MM.1S (cell line): ENCODE measurements at regions not wholly inside any gene's neighbourhood (a gene's known extent, or its start where the extent isn't known, plus 50 kb on each side); places are given as distances from the start of the nearest gene placed in this dataset.

Experiments used
- DNase-seq: peaks from one replicate; pipeline ENCODE4 v3.0.0-alpha.2; 2015
- H2AFZ ChIP-seq: fragments of 300-600 bp; sonication (generic); 2 replicates; pipeline ENCODE4 v1.6.0; 2016; ENCODE audit warnings: antibody characterized with exemption, low read length
- H3F3A ChIP-seq: fragments of 300-600 bp; sonication (generic); 2 replicates; pipeline ENCODE4 v1.6.1; 2016; ENCODE audit warnings: mild to moderate bottlenecking, antibody characterized with exemption, low read length, moderate library complexity, mixed read lengths; ENCODE audit not compliant: insufficient read depth
- H3K27ac ChIP-seq: fragments of 300-600 bp; sonication (generic); 2 replicates; pipeline ENCODE4 v1.5.1; 2016; ENCODE audit warnings: mild to moderate bottlenecking, low read length
- H3K27me3 ChIP-seq: fragments of 300-600 bp; sonication (generic); replicated peaks from 2 replicates; pipeline ENCODE4 v1.6.0; 2016; ENCODE audit warnings: low read length; ENCODE audit not compliant: insufficient read depth
- H3K36me3 ChIP-seq: fragments of 300-600 bp; sonication (generic); replicated peaks from 2 replicates; pipeline ENCODE4 v1.6.1; 2016; ENCODE audit warnings: mild to moderate bottlenecking, low read length, mixed read lengths; ENCODE audit not compliant: insufficient read depth
- H3K4me1 ChIP-seq: fragments of 300-600 bp; sonication (generic); 2 replicates; pipeline ENCODE4 v1.6.1; 2016; ENCODE audit warnings: low read length, mixed read lengths
- H3K4me2 ChIP-seq: fragments of 300-600 bp; sonication (generic); 2 replicates; pipeline ENCODE4 v1.6.0; 2016; ENCODE audit warnings: low read depth, low read length
- H3K4me3 ChIP-seq: fragments of 300-600 bp; sonication (generic); 2 replicates; pipeline ENCODE4 v1.5.1; 2016; ENCODE audit warnings: low read length, mixed read lengths
- H3K79me2 ChIP-seq: fragments of 300-600 bp; sonication (generic); 2 replicates; pipeline ENCODE4 v1.6.1; 2016; ENCODE audit warnings: mixed run types, low read length, mixed read lengths
- H3K9ac ChIP-seq: fragments of 300-600 bp; sonication (generic); 2 replicates; pipeline ENCODE4 v1.6.1; 2016; ENCODE audit warnings: low read length, mixed read lengths
- H3K9me2 ChIP-seq: fragments of 300-600 bp; sonication (generic); replicated peaks from 2 replicates; pipeline ENCODE4 v1.6.1; 2016; ENCODE audit warnings: mild to moderate bottlenecking, low read length, mixed read lengths; ENCODE audit not compliant: insufficient read depth
- H3K9me3 ChIP-seq: fragments of 300-600 bp; sonication (generic); replicated peaks from 2 replicates; pipeline ENCODE4 v1.6.1; 2016; ENCODE audit warnings: mild to moderate bottlenecking, low read length, mixed read lengths; ENCODE audit not compliant: insufficient read depth
- H4K20me1 ChIP-seq: fragments of 300-600 bp; sonication (generic); 2 replicates; pipeline ENCODE4 v1.6.1; 2016; ENCODE audit warnings: mild to moderate bottlenecking, low read length, moderate library complexity, mixed read lengths; ENCODE audit not compliant: insufficient read depth
- CTCF ChIP-seq: fragments of 300-600 bp; sonication (generic); IDR thresholded peaks from 2 replicates; pipeline ENCODE4 v1.5.1; 2016; ENCODE audit warnings: antibody characterized with exemption, low read length, mixed read lengths
- EZH2 ChIP-seq: fragments of 300-600 bp; sonication (generic); optimal IDR thresholded peaks from 2 replicates; pipeline ENCODE3; 2017; ENCODE audit warnings: low read depth, mild to moderate bottlenecking, antibody characterized with exemption, low read length, mixed read lengths
- EZH2phosphoT487 ChIP-seq: fragments of 300-600 bp; sonication (generic); IDR thresholded peaks from 2 replicates; pipeline ENCODE4 v1.6.1; 2018; ENCODE audit warnings: antibody characterized with exemption, low read length

- peaks cover 86% of the 10 kb centered on the region for H3K27me3 ChIP-seq
- H3K9me3 ChIP-seq, result no peaks in the 10 kb centered on the region
- TF ChIP-seq EZH2 (no peak), EZH2phosphoT487 (no peak)
- H3K36me3 ChIP-seq, result no peaks in the 10 kb centered on the region
- no peak overlapping the region for H3K9ac ChIP-seq
- no peaks in the 10 kb centered on the region for H3K79me2 ChIP-seq
- H2AFZ ChIP-seq, result no peak overlapping the region
- no peak for DNase-seq
- no peaks in the 10 kb centered on the region for H3K4me1 ChIP-seq
- H3K27ac ChIP-seq, result no peak overlapping the region
- no peak overlapping the region for H3K4me2 ChIP-seq
- H3K4me3 ChIP-seq, result no peak overlapping the region
- no peaks in the 10 kb centered on the region for H3K9me2 ChIP-seq
- H4K20me1 ChIP-seq, result no peaks in the 10 kb centered on the region
- no peaks in the 10 kb centered on the region for H3F3A ChIP-seq
Observed at GRCh38 chr1:17909634-17910033, 154.5 kb downstream of the ACTL8 start.

GRCh38 chr1:17911791-17912190 is 156.7 kb downstream of the ACTL8 start:
- H3K27me3 ChIP-seq, result peaks cover 96% of the 10 kb centered on the region
- no peak overlapping the region for H3K4me3 ChIP-seq
- H3K9me3 ChIP-seq, result no peaks in the 10 kb centered on the region
- no peaks in the 10 kb centered on the region for H3K9me2 ChIP-seq
- H3K4me2 ChIP-seq, result no peak overlapping the region
- no peak for TF ChIP-seq EZH2phosphoT487
- no peak for TF ChIP-seq EZH2
- H3K9ac ChIP-seq, result no peak overlapping the region
- no peak for DNase-seq
- H3K36me3 ChIP-seq, result no peaks in the 10 kb centered on the region
- H3K79me2 ChIP-seq, result no peaks in the 10 kb centered on the region
- no peak overlapping the region for H2AFZ ChIP-seq
- H3K27ac ChIP-seq, result no peak overlapping the region
- no peaks in the 10 kb centered on the region for H3F3A ChIP-seq
- no peaks in the 10 kb centered on the region for H4K20me1 ChIP-seq
- no peaks in the 10 kb centered on the region for H3K4me1 ChIP-seq

GRCh38 chr1:17912491-17912890 is 157.4 kb downstream of the ACTL8 start:
- Histone ChIP-seq H4K20me1 (no peaks in the 10 kb centered on the region), H3K27ac (no peak overlapping the region), H3K4me1 (no peaks in the 10 kb centered on the region), H3K27me3 (peaks cover 94% of the 10 kb centered on the region), H3K9ac (no peak overlapping the region), H3K9me3 (no peaks in the 10 kb centered on the region), H3K79me2 (no peaks in the 10 kb centered on the region), H2AFZ (no peak overlapping the region), H3F3A (no peaks in the 10 kb centered on the region), H3K9me2 (no peaks in the 10 kb centered on the region), H3K36me3 (no peaks in the 10 kb centered on the region), H3K4me2 (no peak overlapping the region), H3K4me3 (no peak overlapping the region)
- TF ChIP-seq EZH2phosphoT487, result no peak
- TF ChIP-seq EZH2, result no peak
- no peak for TF ChIP-seq CTCF
- DNase-seq, result no peak

GRCh38 chr1:17913326-17914115 is 158.4 kb downstream of the ACTL8 start:
- no peaks in the 10 kb centered on the region for H3F3A ChIP-seq
- H3K4me3 ChIP-seq, result no peak overlapping the region
- no peak for DNase-seq
- H3K79me2 ChIP-seq, result no peaks in the 10 kb centered on the region
- H3K27me3 ChIP-seq, result peaks cover 83% of the 10 kb centered on the region
- H3K9me3 ChIP-seq, result no peaks in the 10 kb centered on the region
- no peak overlapping the region for H3K9ac ChIP-seq
- H3K4me2 ChIP-seq, result no peak overlapping the region
- no peaks in the 10 kb centered on the region for H3K36me3 ChIP-seq
- no peak overlapping the region for H2AFZ ChIP-seq
- no peaks in the 10 kb centered on the region for H3K4me1 ChIP-seq
- H3K27ac ChIP-seq, result no peak overlapping the region
- TF ChIP-seq EZH2phosphoT487, result no peak
- TF ChIP-seq EZH2, result no peak
- TF ChIP-seq CTCF, result no peak
- no peaks in the 10 kb centered on the region for H4K20me1 ChIP-seq
- no peaks in the 10 kb centered on the region for H3K9me2 ChIP-seq
